GM18499 (cell line): ENCODE measurements at regions not wholly inside any gene's neighbourhood (a gene's known extent, or its start where the extent isn't known, plus 50 kb on each side); places are given as distances from the start of the nearest gene placed in this dataset.
A peak's percentile ranks its signal among the peaks of the same experiment; 100 is the strongest.
"Not testable (repeated sequence)": the region's sequence is repeated elsewhere in the genome, so short reads cannot be mapped to it uniquely, and the experiment has no call there.

Source experiments
- ATAC-seq: cut with Tn5 transposase; IDR thresholded peaks from one replicate; pipeline ENCODE4 v1.9.1; 2021; ENCODE audit warnings: moderate number of reproducible peaks; ENCODE audit not compliant: insufficient read depth, unreplicated experiment

- ATAC-seq, result no peak
Measured at GRCh38 chr6:155693573-155694418, 238.2 kb upstream of the NOX3 start.

GRCh38 chr6:155690820-155691219 lies 235.2 kb upstream of the NOX3 start:
- no peak for ATAC-seq

- no peak for ATAC-seq
Measured at GRCh38 chr6:155687645-155688044, 232.0 kb upstream of the NOX3 start.

- ATAC-seq, result no peak
Measured at GRCh38 chr6:155684416-155685196, 229.0 kb upstream of the NOX3 start.

- ATAC-seq, result no peak
Measured at GRCh38 chr6:155678361-155678760, 222.7 kb upstream of the NOX3 start.

GRCh38 chr6:155676346-155676745 lies 220.7 kb upstream of the NOX3 start:
- no peak for ATAC-seq

GRCh38 chr6:155670655-155671054 lies 215.0 kb upstream of the NOX3 start:
- no peak for ATAC-seq

- no peak for ATAC-seq
Measured at GRCh38 chr6:155660251-155660977, 204.8 kb upstream of the NOX3 start.

GRCh38 chr6:155656024-155656423 lies 200.4 kb upstream of the NOX3 start:
- no peak for ATAC-seq

GRCh38 chr6:155654474-155654873 lies 198.8 kb upstream of the NOX3 start:
- ATAC-seq, result no peak

- ATAC-seq, result no peak
Measured at GRCh38 chr6:155648301-155648700, 192.7 kb upstream of the NOX3 start.

- ATAC-seq, result no peak
Measured at GRCh38 chr6:155647354-155647753, 191.7 kb upstream of the NOX3 start.

- ATAC-seq, result no peak
Measured at GRCh38 chr6:155646443-155646842, 190.8 kb upstream of the NOX3 start.

GRCh38 chr6:155645325-155645724 lies 189.7 kb upstream of the NOX3 start:
- no peak for ATAC-seq

GRCh38 chr6:155641603-155642002 lies 186.0 kb upstream of the NOX3 start:
- no peak for ATAC-seq

GRCh38 chr6:155638200-155638599 lies 182.6 kb upstream of the NOX3 start:
- ATAC-seq, result no peak

GRCh38 chr6:155635416-155635815 lies 179.8 kb upstream of the NOX3 start:
- no peak for ATAC-seq

GRCh38 chr6:155630085-155630484 lies 174.4 kb upstream of the NOX3 start:
- ATAC-seq, result no peak

- ATAC-seq, result no peak
Measured at GRCh38 chr6:155629652-155630051, 174.0 kb upstream of the NOX3 start.

GRCh38 chr6:155628306-155628705 lies 172.7 kb upstream of the NOX3 start:
- ATAC-seq, result peak; percentile 74

- ATAC-seq, result not testable (repeated sequence)
Measured at GRCh38 chr6:155627722-155628212, 172.1 kb upstream of the NOX3 start.
